IMR-90 (cell line): ENCODE measurements at regions not wholly inside any gene's neighbourhood (a gene's known extent, or its start where the extent isn't known, plus 50 kb on each side); places are given as distances from the start of the nearest gene placed in this dataset.

Experiments
- ATAC-seq: fragments of 200-7000 bp; cut with Tn5 transposase; 2 replicates; pipeline ENCODE4 v1.9.1; 2020; ENCODE audit warnings: low read depth, mild to moderate bottlenecking, moderate library complexity
- BruUV-seq: library from RNA; stranded (reverse); fragments of 400-500 nt; replicated peaks from 2 replicates; lab custom pipeline; 2021; lab: Mats Ljungman, UMichigan
- CTCF ChIA-PET: fragments of 300-600 bp; formaldehyde crosslinking; extraction: SDS; loops from one replicate; lab custom pipeline; 2021; ENCODE audit warnings: antibody characterized with exemption; lab: Yijun Ruan, JAX
- POLR2A ChIA-PET: fragments of 300-600 bp; sonication (Branson Sonifier 250); formaldehyde crosslinking; loops from one replicate; lab custom pipeline; 2022; ENCODE audit warnings: antibody characterized with exemption; ENCODE audit not compliant: unreplicated experiment; lab: Charles Lee
- DNase-seq: peaks from one replicate; pipeline ENCODE4 v3.0.0; 2013
- H2AFZ ChIP-seq: replicated peaks from 2 replicates; pipeline ENCODE3; 2013; ENCODE audit warnings: low read length, mild to moderate bottlenecking; ENCODE audit not compliant: poor library complexity
- H2AK5ac ChIP-seq: 2 replicates; pipeline ENCODE4 v1.6.1; 2013; ENCODE audit warnings: low read depth, low read length, inconsistent platforms
- H2AK9ac ChIP-seq: replicated peaks from 2 replicates; pipeline ENCODE3; 2013; ENCODE audit warnings: mild to moderate bottlenecking, low read depth, low read length, moderate library complexity; ENCODE audit not compliant: poor library complexity
- H2BK120ac ChIP-seq: 2 replicates; pipeline ENCODE4 v1.6.1; 2013; ENCODE audit warnings: low read depth, low read length, inconsistent platforms
- H2BK15ac ChIP-seq: 3 replicates; pipeline ENCODE4 v1.6.1; 2013; ENCODE audit warnings: low read depth, low read length, inconsistent platforms
- H2BK20ac ChIP-seq: 2 replicates; pipeline ENCODE4 v1.6.1; 2013; ENCODE audit warnings: low read depth, mild to moderate bottlenecking, inconsistent platforms, low read length, moderate library complexity
- H2BK5ac ChIP-seq: 2 replicates; pipeline ENCODE4 v1.6.1; 2013; ENCODE audit warnings: mild to moderate bottlenecking, low read depth, low read length, inconsistent platforms; ENCODE audit not compliant: poor library complexity, severe bottlenecking
- H3K14ac ChIP-seq: replicated peaks from 2 replicates; pipeline ENCODE4 v1.6.1; 2013; ENCODE audit warnings: low read depth, low read length, inconsistent platforms
- H3K18ac ChIP-seq: 2 replicates; pipeline ENCODE4 v1.6.1; 2013; ENCODE audit warnings: low read depth, low read length, control low read depth
- H3K23ac ChIP-seq: 2 replicates; pipeline ENCODE4 v1.6.1; 2013; ENCODE audit warnings: low read depth, low read length, inconsistent platforms
- H3K27ac ChIP-seq: 2 replicates; pipeline ENCODE4 v1.5.1; 2013; ENCODE audit warnings: mild to moderate bottlenecking, control low read depth, low read length; ENCODE audit not compliant: insufficient read depth
- H3K27me3 ChIP-seq: 2 replicates; pipeline ENCODE4 v1.6.1; 2013; ENCODE audit warnings: low read length; ENCODE audit not compliant: control insufficient read depth, insufficient read depth
- H3K36me3 ChIP-seq: 2 replicates; pipeline ENCODE4 v1.6.1; 2013; ENCODE audit warnings: low read length, mixed read lengths; ENCODE audit not compliant: control insufficient read depth, insufficient read depth
- H3K4ac ChIP-seq: 2 replicates; pipeline ENCODE4 v1.6.1; 2013; ENCODE audit warnings: low read depth, low read length, inconsistent platforms
- H3K4me1 ChIP-seq: 2 replicates; pipeline ENCODE4 v1.6.1; 2013; ENCODE audit warnings: low read length, mixed read lengths; ENCODE audit not compliant: control insufficient read depth, insufficient read depth
- H3K4me2 ChIP-seq: 2 replicates; pipeline ENCODE4 v1.6.1; 2013; ENCODE audit warnings: low read depth, mild to moderate bottlenecking, control low read depth, low read length, moderate library complexity
- H3K4me3 ChIP-seq: 2 replicates; pipeline ENCODE4 v1.5.1; 2013; ENCODE audit warnings: low read depth, mild to moderate bottlenecking, control low read depth, low read length, moderate library complexity; ENCODE audit not compliant: insufficient read depth
- H3K56ac ChIP-seq: 2 replicates; pipeline ENCODE4 v1.6.1; 2013; ENCODE audit warnings: low read length, inconsistent platforms; ENCODE audit not compliant: insufficient read depth; ENCODE audit errors: extremely low read depth
- H3K79me1 ChIP-seq, 2 experiments: 2 replicates each; pipeline ENCODE4 v1.6.1; 2013; ENCODE audit warnings: low read length in 2 of 2, inconsistent platforms in 1 of 2, low read depth in 1 of 2
- H3K9ac ChIP-seq: 2 replicates; pipeline ENCODE4 v1.6.1; 2013; ENCODE audit warnings: low read depth, low read length, control low read depth
- H3K9me1 ChIP-seq: 2 replicates; pipeline ENCODE4 v1.6.1; 2013; ENCODE audit warnings: low read length, inconsistent platforms; ENCODE audit not compliant: insufficient read depth
- H3K9me3 ChIP-seq: 2 replicates; pipeline ENCODE4 v1.6.1; 2013; ENCODE audit warnings: low read length; ENCODE audit not compliant: control insufficient read depth, insufficient read depth
- H4K20me1 ChIP-seq: 2 replicates; pipeline ENCODE4 v1.6.1; 2013; ENCODE audit warnings: low read length, inconsistent platforms; ENCODE audit not compliant: insufficient read depth
- H4K5ac ChIP-seq: 2 replicates; pipeline ENCODE4 v1.6.1; 2013; ENCODE audit warnings: mild to moderate bottlenecking, low read depth, low read length, control low read depth
- H4K8ac ChIP-seq, 2 experiments: 2 replicates each; pipeline ENCODE4 v1.6.1; 2013; ENCODE audit warnings: low read depth in 2 of 2, low read length in 2 of 2, control low read depth in 1 of 2, inconsistent platforms in 1 of 2
- H4K91ac ChIP-seq: 2 replicates; pipeline ENCODE4 v1.6.1; 2013; ENCODE audit warnings: low read depth, low read length, inconsistent platforms; ENCODE audit not compliant: insufficient read depth
- BHLHE40 ChIP-seq: fragments of 150-350 bp; IDR thresholded peaks from 2 replicates; pipeline ENCODE4 v1.6.1; 2016; ENCODE audit warnings: mild to moderate bottlenecking, low read depth, low read length
- CHD1 ChIP-seq: IDR thresholded peaks from 2 replicates; pipeline ENCODE4 v1.6.1; 2012; ENCODE audit warnings: low read depth, low read length, improper control_type of control experiment
- CTCF ChIP-seq: conservative IDR thresholded peaks from 2 replicates; pipeline ENCODE4 v1.5.1; 2012; ENCODE audit warnings: mild to moderate bottlenecking, low read depth, low read length, improper control_type of control experiment
- ELK1 ChIP-seq: fragments of 150-350 bp; IDR thresholded peaks from 2 replicates; pipeline ENCODE4 v1.6.1; 2016; ENCODE audit warnings: low read depth, mild to moderate bottlenecking, low read length, moderate library complexity, borderline replicate concordance
- FOS ChIP-seq: fragments of 150-350 bp; IDR thresholded peaks from 2 replicates; pipeline ENCODE4 v1.6.1; 2016; ENCODE audit warnings: low read depth, low read length
- MAZ ChIP-seq: IDR thresholded peaks from 2 replicates; pipeline ENCODE4 v1.6.1; 2012; ENCODE audit warnings: low read depth, mild to moderate bottlenecking, low read length, improper control_type of control experiment, moderate library complexity, borderline replicate concordance
- NFE2L2 ChIP-seq: fragments of 150-350 bp; IDR thresholded peaks from 2 replicates; pipeline ENCODE4 v1.6.1; 2016; ENCODE audit warnings: low read depth, mild to moderate bottlenecking, low read length
- POLR2A ChIP-seq: IDR thresholded peaks from 2 replicates; pipeline ENCODE4 v1.6.1; 2012; ENCODE audit warnings: mild to moderate bottlenecking, low read depth, low read length
- RAD21 ChIP-seq: IDR thresholded peaks from 2 replicates; pipeline ENCODE4 v1.6.1; 2012; ENCODE audit warnings: low read length, improper control_type of control experiment
- RFX5 ChIP-seq: IDR thresholded peaks from 2 replicates; pipeline ENCODE4 v1.8.0; 2012; ENCODE audit warnings: low read depth, mild to moderate bottlenecking, low read length, moderate library complexity
- SMC3 ChIP-seq: fragments of 150-350 bp; IDR thresholded peaks from 2 replicates; pipeline ENCODE4 v1.6.1; 2016; ENCODE audit warnings: low read depth, mild to moderate bottlenecking, antibody characterized with exemption, low read length, moderate library complexity
- USF2 ChIP-seq: fragments of 150-350 bp; IDR thresholded peaks from 2 replicates; pipeline ENCODE4 v1.6.1; 2017; ENCODE audit warnings: mild to moderate bottlenecking, antibody characterized with exemption, low read length, low read depth
- WGBS, 2 experiments: methylation state at CpG; one replicate each; pipeline versions ENCODE4 v1.1.5 to v1.1.7; 2013; ENCODE audit warnings: missing lambda C conversion rate in 2 of 2; ENCODE audit not compliant: insufficient read length in 1 of 2; ENCODE audit errors: extremely low coverage in 2 of 2; 5-methylcytosine and 5-hydroxymethylcytosine counted together
- dilution Hi-C: fragments of 300-500 bp; cut with HindIII; formaldehyde crosslinking; loops from one replicate; pipeline ENCODE4 v1.14.3; 2018; ENCODE audit warnings: low sequenced_read_pairs; ENCODE audit not compliant: unreplicated experiment
- in situ Hi-C: fragments of 300-500 bp; cut with MboI; formaldehyde crosslinking; loops from 3 replicates; pipeline ENCODE4 v1.14.3; 2019; ENCODE audit warnings: low sequenced_read_pairs, inconsistent platforms, mixed read lengths
- intact Hi-C: fragments of 100-400 bp; cut with micrococcal nuclease; formaldehyde crosslinking; loops from 2 replicates; pipeline ENCODE4 v1.10.0; 2022

GRCh38 chr14:38121320-38122020 lies 86.2 kb upstream of the SSTR1 start (continued):
- no peak for TF ChIP-seq CHD1

- Histone ChIP-seq H3K36me3 (no peaks in the 10 kb centered on the region), H3K9ac (no peak overlapping the region), H4K5ac (peak overlapping the region; percentile 81; the same call in 1 of the 2 replicates), H3K27me3 (no peaks in the 10 kb centered on the region), H4K20me1 (no peaks in the 10 kb centered on the region), H3K9me1 (no peaks in the 10 kb centered on the region), H2BK120ac (peak overlapping the region; percentile 54; the same call in 1 of the 2 replicates), H2AK5ac (no peak overlapping the region), H2AK9ac (no peak overlapping the region), H3K9me3 (no peaks in the 10 kb centered on the region), H3K79me1 (no peaks in the 10 kb centered on the region), H3K4ac (peak overlapping the region; percentile 58; the same call in 1 of the 2 replicates), H3K18ac (peak overlapping the region; percentile 75; the same call in 1 of the 2 replicates), H3K14ac (0 out of 2 replicates have a peak overlapping the region, but pooled peaks have one; percentile 26), H2BK20ac (peak overlapping the region; percentile 71; the same call in 1 of the 2 replicates), H3K4me1 (no peaks in the 10 kb centered on the region; the same call in 1 of the 2 replicates), H3K56ac (no peak overlapping the region), H2AFZ (no peak overlapping the region), H2BK5ac (peak overlapping the region; percentile 72), H3K4me3 (no peak overlapping the region), H3K23ac (no peak overlapping the region), H2BK15ac (no peak overlapping the region), H3K4me2 (no peak overlapping the region), H3K27ac (no peak overlapping the region), H4K8ac (0 out of 4 replicates have a peak overlapping the region, but pooled peaks of 1 of the 2 experiments have one; percentile 17), H4K91ac (no peak overlapping the region)
- BruUV-seq: no TSS peak
- ChIA-PET POLR2A (no interaction called here), CTCF (interaction anchor here (0.6 to 1.4 kb wide), 5 partner anchors 10 to 58 kb away, joined by 3 to 4 read pairs (median 3); no protein-coding TSS in a partner anchor)
- in situ Hi-C loops: no loop called here
- no peak for TF ChIP-seq NFE2L2
- no peak for TF ChIP-seq POLR2A
- no peak for TF ChIP-seq BHLHE40
- TF ChIP-seq RAD21: no peak
- TF ChIP-seq CTCF: no peak
- TF ChIP-seq USF2: no peak
- no peak for TF ChIP-seq FOS
- TF ChIP-seq MAZ: no peak
- no peak for TF ChIP-seq SMC3
- no peak for TF ChIP-seq ELK1
- TF ChIP-seq RFX5: no peak
- dilution Hi-C loops: no loop called here
- WGBS, 2 experiments: no CpG with 5 or more reads among the region's 5 CpGs
- intact Hi-C loops: no loop called here
- DNase-seq (peak; percentile 51), ATAC-seq (peak; percentile 29; the same call in 1 of the 2 replicates)
Observed at GRCh38 chr14:38122241-38122640, 85.5 kb upstream of the SSTR1 start.
